ENCODE measurements at regions not wholly inside any gene's neighbourhood (a gene's known extent, or its start where the extent isn't known, plus 50 kb on each side); places are given as distances from the start of the nearest gene placed in this dataset.

DNA sequence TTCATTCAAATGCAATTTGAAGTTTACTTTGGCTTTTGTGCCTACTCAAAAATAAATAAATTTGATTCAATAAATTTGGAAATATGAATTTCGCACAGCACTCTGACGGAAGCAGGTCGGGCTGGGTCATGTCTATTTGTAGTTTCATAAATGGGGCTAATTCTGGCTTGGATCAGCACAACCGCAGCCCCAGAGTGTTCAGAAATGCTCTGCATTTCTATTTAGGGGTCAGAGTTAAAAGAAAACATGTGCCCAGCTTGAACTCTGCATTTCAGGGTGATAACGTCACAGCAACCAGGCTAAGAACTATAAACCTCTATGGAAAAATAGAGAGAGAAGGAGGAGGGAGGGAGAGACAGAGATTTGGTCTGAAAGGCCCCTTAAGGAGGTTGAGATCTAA, 480.9 kb upstream of the NOX3 start:
- Histone ChIP-seq H3K9me3 (ENCODE audit: insufficient read depth, low read length) (no peaks in the 10 kb centered on the region), H3K36me3 (replicated peaks; ENCODE audit: low read depth, low read length) (no peaks in the 10 kb centered on the region), H3K4me2 (ENCODE audit: low read length) (no peak overlapping the region), H3K27me3 (ENCODE audit: low read depth, low read length) (no peaks in the 10 kb centered on the region), H4K20me1 (ENCODE audit: insufficient read depth, low read length) (no peaks in the 10 kb centered on the region), H2AFZ (ENCODE audit: low read depth, low read length) (no peak overlapping the region), H3K79me2 (ENCODE audit: low read length) (no peaks in the 10 kb centered on the region), H3K9ac (ENCODE audit: low read length) (no peak overlapping the region), H3K27ac (ENCODE audit: low read length) (no peak overlapping the region), H3K4me1 (ENCODE audit: low read length) (no peaks in the 10 kb centered on the region), H3K4me3 (ENCODE audit: low read length) (no peak overlapping the region)
- TF ChIP-seq EZH2phosphoT487 (IDR thresholded peaks at IDR 0.05; ENCODE audit: low read depth) (no peak), CTCF (IDR thresholded peaks at IDR 0.05; ENCODE audit: low read depth, low read length) (no peak)

DNA sequence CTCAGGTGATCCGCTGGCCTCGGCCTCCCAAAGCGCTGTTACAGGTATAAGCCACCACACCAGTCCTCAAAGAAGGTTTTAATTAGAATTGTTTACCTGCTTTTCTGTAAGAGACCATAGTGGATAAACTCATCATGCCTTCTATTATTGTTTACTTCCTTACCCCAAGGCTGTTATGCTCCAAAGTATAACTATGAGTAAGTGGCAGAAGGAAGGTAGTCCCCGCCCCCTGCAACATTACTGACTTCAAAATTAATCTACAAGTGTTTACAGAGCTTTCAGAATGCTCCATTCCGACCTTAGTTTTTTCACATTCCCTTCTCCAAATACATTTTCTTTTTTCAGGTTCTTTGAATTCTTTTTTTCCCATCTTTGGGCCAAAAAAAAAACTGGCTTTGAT, 480.5 kb upstream of the NOX3 start:
- H2AFZ ChIP-seq (ENCODE audit: low read depth, low read length), result no peak overlapping the region
- H3K79me2 ChIP-seq (ENCODE audit: low read length), result no peaks in the 10 kb centered on the region
- no peak overlapping the region for H3K9ac ChIP-seq (ENCODE audit: low read length)
- TF ChIP-seq EZH2phosphoT487 (IDR thresholded peaks at IDR 0.05; ENCODE audit: low read depth) (no peak), CTCF (IDR thresholded peaks at IDR 0.05; ENCODE audit: low read depth, low read length) (no peak)
- no peaks in the 10 kb centered on the region for H4K20me1 ChIP-seq (ENCODE audit: insufficient read depth, low read length)
- no peak overlapping the region for H3K4me3 ChIP-seq (ENCODE audit: low read length)
- H3K27me3 ChIP-seq (ENCODE audit: low read depth, low read length), result no peaks in the 10 kb centered on the region
- H3K4me1 ChIP-seq (ENCODE audit: low read length), result no peaks in the 10 kb centered on the region
- no peaks in the 10 kb centered on the region for H3K9me3 ChIP-seq (ENCODE audit: insufficient read depth, low read length)
- no peak overlapping the region for H3K4me2 ChIP-seq (ENCODE audit: low read length)
- no peaks in the 10 kb centered on the region for H3K36me3 ChIP-seq (replicated peaks; ENCODE audit: low read depth, low read length)
- no peak overlapping the region for H3K27ac ChIP-seq (ENCODE audit: low read length)

DNA sequence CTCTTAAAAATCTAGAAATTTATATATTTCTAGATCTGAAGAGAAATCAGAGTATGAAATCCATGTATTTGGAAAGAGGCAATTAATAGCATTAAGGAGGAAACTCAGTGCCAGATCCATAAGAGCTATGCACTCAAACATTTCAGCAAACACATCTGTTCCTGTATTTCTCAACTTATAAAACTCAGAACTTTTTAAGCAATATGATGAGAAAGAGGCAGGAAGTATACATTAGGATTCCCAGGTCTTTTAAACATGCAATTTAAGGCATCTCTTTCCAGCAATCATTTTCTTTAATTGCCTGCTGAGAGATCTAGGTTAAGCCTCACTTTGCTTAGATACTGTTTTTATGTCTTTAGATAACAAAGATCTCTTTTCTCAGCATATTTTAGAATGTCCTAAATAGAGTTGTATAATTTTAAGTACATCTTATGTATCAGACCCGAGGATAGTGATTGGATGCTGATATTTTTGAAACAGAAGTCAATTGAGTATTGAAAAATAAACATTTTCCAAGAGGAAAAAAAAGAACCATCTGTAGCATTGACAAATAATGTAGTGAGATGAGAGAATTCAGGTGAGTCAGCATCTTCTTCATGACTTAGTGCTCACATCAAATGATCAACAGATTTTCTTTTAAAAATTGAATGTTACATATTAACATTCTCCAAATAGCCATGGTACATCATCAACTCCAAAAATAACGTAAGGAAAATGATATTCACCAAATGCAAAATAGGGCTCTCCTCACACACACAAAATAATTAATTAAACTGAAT, 461.4 kb upstream of the NOX3 start:
- H3K27ac ChIP-seq (ENCODE audit: low read length), result no peak overlapping the region
- no peak overlapping the region for H3K9ac ChIP-seq (ENCODE audit: low read length)
- H3K4me3 ChIP-seq (ENCODE audit: low read length), result no peak overlapping the region
- no peak overlapping the region for H3K4me2 ChIP-seq (ENCODE audit: low read length)
- no peaks in the 10 kb centered on the region for H3K4me1 ChIP-seq (ENCODE audit: low read length)
- no peaks in the 10 kb centered on the region for H3K36me3 ChIP-seq (replicated peaks; ENCODE audit: low read depth, low read length)
- H3K79me2 ChIP-seq (ENCODE audit: low read length), result no peaks in the 10 kb centered on the region
- H3K27me3 ChIP-seq (ENCODE audit: low read depth, low read length), result no peaks in the 10 kb centered on the region
- H2AFZ ChIP-seq (ENCODE audit: low read depth, low read length), result no peak overlapping the region
- no peaks in the 10 kb centered on the region for H4K20me1 ChIP-seq (ENCODE audit: insufficient read depth, low read length)
- H3K9me3 ChIP-seq (ENCODE audit: insufficient read depth, low read length), result no peaks in the 10 kb centered on the region
- TF ChIP-seq EZH2phosphoT487 (IDR thresholded peaks at IDR 0.05; ENCODE audit: low read depth) (no peak), CTCF (IDR thresholded peaks at IDR 0.05; ENCODE audit: low read depth, low read length) (no peak)

DNA sequence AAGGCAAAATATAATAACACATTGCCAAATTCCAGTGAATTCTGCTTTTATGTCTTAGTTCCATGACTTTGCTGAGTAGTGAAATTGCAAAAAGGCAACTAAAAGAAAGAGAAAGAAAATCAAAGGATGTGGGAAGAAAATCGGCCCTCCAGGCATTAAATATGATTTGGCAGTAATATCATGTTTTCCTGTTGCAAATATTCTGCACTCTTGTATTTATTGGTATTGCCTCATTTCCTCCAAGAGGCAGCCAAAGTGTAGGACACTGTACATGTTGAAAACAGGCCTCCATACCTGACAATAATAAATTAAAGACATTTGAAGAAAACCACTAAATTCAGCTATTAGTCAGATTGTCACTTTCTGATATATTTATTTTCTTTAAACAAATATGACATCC, 460.0 kb upstream of the NOX3 start:
- Histone ChIP-seq H3K4me3 (ENCODE audit: low read length) (no peak overlapping the region), H3K79me2 (ENCODE audit: low read length) (no peaks in the 10 kb centered on the region), H3K4me1 (ENCODE audit: low read length) (no peaks in the 10 kb centered on the region), H3K9ac (ENCODE audit: low read length) (no peak overlapping the region), H3K4me2 (ENCODE audit: low read length) (no peak overlapping the region), H2AFZ (ENCODE audit: low read depth, low read length) (no peak overlapping the region), H3K36me3 (replicated peaks; ENCODE audit: low read depth, low read length) (no peaks in the 10 kb centered on the region), H4K20me1 (ENCODE audit: insufficient read depth, low read length) (no peaks in the 10 kb centered on the region), H3K27ac (ENCODE audit: low read length) (no peak overlapping the region), H3K27me3 (ENCODE audit: low read depth, low read length) (no peaks in the 10 kb centered on the region), H3K9me3 (ENCODE audit: insufficient read depth, low read length) (no peaks in the 10 kb centered on the region)
- TF ChIP-seq CTCF (IDR thresholded peaks at IDR 0.05; ENCODE audit: low read depth, low read length), result no peak
- TF ChIP-seq EZH2phosphoT487 (IDR thresholded peaks at IDR 0.05; ENCODE audit: low read depth), result no peak
